ENCODE measurements at regions not wholly inside any gene's neighbourhood (a gene's known extent, or its start where the extent isn't known, plus 50 kb on each side); places are given as distances from the start of the nearest gene placed in this dataset.
"Not testable (repeated sequence)": the region's sequence is repeated elsewhere in the genome, so short reads cannot be mapped to it uniquely, and the experiment has no call there.

DNA sequence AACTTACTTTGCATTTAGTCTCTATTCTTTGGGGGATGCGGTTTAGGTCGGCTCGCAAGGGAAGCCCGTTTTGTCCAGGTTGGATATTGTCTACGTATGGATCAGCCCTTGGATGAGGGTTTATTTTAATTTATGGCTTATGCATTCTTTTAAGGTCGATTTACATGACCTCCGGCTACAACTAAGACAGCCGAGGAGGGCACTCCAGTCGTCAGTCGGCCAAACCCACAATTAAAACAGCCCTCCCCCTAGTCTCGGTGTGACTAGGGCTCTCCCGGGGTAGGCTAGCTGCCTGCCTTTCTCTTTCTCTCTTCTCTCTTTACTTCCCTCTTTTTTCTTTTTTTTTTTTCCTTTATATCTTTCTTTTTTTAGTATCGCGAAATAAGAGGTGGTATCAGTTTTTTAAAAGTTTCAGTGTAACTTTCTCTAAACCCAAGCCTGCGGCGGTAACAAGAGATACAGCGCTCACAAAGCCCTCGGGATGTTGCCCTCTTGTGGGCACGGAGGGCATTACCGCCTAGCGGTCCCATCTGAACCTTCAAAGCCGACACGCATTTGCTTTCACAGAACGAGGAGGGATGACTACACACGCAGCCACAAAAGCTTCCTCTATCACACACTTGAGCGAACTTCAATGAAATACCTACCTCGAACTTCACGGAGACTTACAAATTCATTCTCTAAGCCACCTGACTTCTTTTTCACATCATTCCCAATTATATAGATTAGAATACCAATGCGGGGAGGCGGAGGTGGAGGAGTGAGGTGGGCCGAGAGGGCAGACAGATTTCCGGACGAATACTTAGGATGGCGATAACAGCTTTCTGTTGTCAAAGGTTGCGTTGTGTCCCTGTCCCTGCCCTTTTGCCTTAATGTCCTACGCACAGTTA lies 132.3 kb upstream of the C11orf58 start:
- DNase-seq, result peak; percentile 80 to 84

DNA sequence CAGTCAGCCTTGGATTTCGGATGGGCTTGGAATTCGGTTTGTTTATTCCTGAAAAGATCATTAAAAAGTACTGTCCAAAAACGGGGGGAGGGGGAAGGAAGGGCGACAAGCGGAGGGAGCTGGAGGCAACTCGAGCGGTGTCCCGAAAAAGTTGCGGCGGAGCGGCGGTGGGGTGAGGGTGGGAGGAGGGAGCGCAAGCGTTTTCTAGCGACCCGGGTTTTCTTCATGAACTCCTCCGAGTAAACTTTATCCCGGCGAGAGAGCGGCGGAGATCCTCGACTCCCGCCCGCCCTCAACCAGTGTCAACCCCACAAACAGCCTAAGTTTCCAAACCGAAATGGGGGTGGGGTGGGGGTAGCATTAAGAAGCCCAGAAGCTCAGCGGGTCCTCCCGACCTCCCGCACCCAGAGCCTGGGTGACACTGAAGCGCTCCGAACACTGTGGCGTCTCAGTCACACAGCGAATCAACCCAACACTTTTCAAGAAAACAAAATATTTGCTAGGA lies 133.0 kb upstream of the C11orf58 start:
- peak in 1 of 2 experiments; percentile 35 for DNase-seq

DNA sequence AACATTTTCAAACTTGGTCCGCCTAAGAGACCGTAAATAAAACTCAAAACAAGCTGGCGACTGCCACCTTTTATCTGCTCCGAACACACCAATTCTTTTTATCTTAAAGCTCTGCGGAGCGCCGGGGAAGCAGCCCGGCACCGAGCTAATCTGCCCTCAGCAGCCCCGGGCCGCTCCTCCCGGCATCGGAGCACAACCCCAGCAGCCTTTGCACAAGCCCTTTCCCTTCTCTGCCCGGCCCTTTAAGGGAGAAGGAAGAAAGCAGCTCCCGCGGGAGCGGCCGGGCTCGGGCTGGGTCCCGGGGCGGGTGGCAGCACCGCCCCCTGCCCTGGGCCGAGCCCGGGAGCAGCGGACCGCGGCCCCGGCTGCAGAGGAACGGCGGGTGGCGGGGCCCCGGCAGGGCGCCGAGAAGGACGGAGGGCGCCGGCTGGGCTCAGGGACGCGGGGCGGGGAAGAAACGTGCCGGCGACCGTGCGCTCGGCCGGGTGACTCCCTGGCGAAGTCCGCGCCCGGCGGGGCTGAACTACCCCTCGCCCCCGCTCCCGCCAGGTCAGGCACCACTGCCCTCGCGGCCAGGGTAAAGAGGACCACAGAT lies 133.6 kb upstream of the C11orf58 start:
- DNase-seq, result peak in 1 of 2 experiments; percentile 34

DNA sequence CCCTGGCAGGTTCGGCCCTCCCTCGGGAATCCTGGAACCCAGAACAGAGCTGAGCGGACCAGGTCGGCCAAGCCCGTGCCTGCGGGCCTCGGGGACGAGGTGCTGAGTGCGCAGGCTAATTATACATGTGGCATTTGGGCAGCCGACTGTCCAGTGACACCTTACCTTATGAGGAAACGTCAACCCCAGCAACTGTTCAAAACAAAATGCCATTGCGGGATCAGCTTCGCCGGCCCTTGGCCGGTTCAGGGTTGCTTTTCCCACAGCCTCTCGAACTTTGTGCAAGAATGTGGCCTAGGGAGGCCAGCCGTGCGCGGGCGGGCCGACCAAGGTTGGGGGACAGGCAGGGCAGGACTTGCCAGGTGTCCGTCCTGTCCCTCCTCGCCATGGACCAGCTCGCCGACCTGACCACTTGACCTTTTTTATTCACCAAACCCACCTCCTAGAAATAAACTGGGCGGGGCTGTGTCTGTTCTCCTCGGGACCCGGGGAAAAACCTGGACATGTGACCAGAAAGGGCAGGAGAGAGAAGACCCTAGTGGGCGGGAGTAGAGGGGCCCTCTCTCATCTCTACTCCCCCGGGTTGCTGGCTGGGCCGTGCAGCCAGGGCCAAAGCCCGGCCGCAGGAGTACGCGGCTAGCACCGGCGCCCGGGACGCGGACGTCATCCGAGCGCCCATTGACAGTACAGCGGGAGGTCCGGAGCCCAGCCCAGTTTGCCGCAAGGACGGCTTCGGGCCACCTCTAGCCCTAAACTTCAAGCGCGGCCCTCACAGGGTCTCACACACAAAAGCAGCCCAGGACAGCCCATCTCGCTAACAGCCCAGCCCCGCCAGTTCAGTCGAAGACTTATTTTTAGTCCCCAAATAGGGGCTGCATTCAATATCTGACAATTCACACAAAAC lies 134.3 kb upstream of the C11orf58 start:
- DNase-seq, result peak in 1 of 2 experiments; percentile 34

DNA sequence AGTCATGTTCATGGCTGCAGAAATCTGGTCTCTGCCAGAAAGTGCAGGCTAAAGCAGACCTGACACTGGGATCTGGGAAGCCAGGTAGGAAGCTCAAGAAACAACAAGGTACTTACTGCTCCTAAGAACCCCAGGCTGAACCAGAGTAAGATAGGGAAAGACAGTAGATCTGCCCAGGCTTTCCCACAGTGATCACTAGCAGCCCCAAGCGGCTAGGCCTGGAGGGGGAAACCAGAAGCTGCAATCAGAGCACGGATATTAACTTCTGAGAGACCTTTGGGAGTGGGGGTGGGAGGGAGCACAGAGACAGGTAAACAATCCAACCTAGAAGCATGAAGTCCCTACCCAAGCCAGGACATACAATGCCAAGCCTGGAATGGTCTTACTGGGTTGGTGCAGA lies 135.2 kb upstream of the C11orf58 start:
- no peak for DNase-seq

DNA sequence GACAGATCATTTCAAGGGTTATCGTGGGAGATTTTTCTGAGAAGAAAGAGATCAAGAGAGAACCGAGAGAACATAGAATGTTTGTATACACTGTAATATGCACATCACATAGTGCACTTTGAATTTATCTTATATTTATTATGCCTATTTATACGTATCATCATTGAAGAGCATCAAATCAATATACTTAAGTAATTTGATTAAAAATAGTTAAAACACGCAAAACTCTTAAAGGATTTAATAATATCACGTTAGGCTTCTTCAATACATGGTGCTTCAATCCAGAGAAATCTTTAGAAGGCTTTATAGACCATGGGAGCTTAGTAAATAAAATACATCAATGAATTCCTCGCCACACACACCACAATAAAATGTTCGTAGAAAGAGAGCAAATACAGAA lies 139.5 kb upstream of the C11orf58 start:
- DNase-seq, result no peak

DNA sequence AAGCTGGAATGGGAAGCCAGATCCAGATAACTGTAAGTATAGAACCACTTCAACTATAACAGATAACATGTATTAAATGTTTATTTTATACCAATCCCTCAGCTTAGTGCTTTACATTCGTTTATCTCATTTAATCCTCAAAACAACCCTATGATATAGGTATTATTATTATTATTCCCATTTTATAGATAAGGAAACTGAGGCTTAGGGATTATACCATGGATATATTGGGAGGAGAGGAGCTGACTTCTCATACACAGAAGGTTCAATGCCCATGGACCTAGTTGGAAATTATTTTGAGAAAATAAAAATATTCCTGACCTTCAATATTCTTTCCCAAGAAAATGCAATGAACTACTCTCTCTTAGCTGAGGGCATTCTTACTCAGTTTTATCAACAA lies 140.4 kb upstream of the C11orf58 start:
- no peak for DNase-seq

DNA sequence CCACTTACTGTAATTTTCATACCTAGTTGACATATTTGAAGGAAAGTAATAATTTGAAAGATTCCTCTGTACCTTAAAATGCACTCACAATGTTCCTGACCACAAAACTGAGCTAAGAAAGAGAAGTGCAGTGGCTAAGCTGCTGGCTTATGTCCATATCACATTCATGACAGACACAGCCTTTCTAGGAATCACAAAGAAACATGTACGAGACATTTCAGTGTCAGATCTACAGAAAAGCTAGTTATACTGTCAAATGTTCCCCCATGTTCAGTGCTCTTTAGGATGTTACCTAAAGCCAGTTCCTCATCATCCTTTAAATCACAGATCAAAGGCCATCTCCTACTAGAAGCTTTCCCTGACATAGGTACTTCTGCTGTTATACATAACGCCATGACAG lies 142.2 kb upstream of the C11orf58 start:
- no peak for DNase-seq

DNA sequence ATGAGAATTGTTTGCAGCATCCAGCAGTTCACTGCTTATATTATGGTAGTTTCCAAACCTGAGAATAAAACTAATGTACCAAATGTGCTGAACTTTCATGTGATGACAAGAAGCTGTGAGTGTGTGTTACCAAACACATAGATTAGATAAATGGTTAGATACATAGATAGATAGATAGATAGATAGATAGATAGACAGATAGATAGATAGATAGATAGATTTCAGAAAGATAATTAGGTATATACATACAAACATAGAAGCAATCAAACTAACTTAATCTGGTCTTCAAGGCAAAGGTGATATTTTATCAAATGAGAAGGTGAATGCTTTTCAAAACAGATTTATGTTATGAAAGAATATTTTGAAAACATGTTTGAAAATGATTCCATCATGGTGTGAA lies 147.3 kb upstream of the C11orf58 start:
- no peak for DNase-seq

DNA sequence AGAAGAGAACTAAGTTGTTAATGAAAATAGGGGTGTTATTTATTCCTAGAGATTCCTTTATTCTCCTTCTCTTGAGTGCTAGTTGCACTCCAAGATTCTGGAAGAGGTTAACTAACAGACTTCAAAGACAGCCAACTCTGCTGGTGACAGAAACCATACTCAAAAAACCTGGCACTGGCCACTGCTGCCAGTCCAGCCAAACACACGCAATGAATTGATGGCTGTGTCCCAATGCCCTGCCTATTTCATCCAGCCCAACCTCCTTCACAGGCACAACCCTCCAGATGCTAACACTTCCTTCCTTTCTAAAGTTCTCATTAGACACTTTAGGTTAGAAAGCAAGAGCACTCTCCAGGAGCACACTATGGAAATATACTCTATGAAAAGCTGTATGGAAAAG lies 150.8 kb upstream of the C11orf58 start:
- DNase-seq, result no peak

DNA sequence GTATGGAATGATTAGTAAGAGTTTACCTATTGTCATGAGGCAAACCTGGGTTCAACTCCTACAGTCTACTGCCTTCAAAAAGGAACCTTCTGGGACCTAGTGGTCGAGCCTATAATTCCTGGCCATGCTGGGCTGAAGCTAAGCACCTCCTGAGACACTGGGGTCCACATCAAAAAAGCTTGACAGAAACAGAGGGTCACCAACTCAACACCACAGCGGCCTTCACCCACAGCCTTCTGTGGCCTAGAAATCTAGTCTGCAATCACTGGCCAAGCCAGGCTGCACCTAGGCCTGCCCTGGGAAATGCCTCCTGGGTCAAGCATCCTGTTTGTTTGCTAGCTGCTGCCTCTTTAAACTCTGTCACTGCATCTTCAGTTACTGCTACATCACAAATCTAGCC lies 153.9 kb upstream of the C11orf58 start:
- no peak for DNase-seq

DNA sequence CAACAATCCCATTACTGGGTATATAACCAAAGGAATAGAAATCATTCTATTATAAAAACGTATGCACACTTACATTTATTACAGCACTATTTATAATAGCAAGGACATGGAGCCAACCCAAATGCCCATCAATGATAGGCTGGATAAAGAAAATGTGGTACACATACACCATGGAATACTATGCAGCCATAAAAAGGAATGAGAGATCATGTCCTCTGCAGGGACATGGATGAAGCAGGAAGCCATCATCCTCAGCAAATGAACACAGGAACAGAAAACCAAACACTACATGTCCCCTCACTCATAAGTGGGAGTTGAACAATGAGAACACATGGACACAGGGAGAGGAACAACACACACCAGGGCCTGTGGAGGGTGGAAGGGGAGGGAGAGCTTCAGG lies 157.4 kb upstream of the C11orf58 start:
- DNase-seq, result not testable (repeated sequence)

DNA sequence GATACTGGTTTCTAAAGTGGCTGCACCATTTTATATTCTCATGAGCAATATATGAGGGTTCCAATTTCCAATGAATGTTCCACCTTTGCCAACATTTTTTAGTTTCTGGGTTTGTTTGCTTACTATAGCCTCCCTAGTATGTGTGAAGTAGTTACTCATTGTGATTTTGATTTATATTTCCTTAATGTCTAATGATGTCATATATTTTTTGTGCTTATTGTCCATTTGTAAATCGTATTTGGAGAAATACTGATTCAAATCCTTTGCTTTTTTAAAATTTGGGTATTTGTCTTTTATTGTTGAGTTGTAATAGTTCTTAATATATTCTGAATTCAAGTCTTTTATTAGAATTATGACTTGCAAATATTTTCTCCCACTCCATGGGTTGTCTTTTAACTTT lies 161.0 kb upstream of the C11orf58 start:
- DNase-seq, result no peak

DNA sequence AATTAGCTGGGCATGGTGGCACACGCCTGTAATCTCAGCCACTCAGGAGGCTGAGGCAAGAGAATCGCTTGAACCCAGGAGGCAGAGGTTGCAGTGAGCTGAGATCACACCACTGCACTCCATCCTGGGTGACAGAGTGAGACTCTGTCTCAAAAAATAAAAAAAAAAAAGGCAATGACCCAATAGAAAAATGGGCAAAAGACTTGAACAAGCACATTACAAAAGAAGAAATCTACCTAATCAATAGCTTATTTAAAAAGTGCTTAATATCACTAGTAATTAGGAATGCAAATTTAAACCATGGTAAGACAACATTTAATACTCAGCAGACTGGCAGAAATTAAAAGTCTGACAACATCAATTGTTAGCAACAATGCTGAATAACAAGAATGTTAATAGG lies 163.6 kb upstream of the C11orf58 start:
- DNase-seq, result not testable (repeated sequence)

DNA sequence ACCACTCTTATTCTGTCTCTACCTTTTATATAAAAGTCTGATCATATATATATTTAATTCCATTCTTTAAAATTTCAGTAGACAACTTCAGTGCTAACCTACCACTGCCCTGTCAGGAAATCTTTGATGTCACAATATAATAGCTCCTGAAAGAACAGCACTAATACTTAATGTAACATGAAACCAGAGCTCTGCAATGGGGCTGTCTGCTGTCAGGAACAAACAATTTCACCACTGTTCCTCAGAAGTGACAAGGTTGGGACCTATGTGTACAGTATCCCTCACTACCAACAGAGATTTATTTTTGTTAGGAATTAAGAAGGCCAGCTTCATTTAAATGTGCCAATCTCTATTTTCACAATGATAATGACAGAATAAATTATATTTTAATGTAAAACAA lies 165.5 kb upstream of the C11orf58 start:
- peak in 1 of 2 experiments; percentile 27 for DNase-seq

DNA sequence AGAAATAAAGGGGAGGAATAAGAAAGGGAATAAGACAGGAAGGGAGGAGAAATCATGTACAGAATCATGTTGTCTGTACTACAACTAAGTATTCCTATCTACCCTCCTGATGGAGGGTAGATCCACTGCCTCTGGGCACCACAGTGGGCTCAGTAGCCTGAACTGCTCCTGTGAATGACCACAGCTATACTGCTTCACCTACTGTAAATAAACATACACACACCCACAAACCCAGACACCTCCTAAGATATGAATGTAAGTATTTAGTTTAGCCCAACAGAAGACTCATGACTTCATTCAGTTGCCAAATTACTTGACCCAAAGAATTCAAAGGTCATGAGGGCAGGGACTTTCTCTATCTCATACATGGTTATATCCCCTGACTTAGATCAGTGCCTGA lies 177.3 kb upstream of the C11orf58 start:
- DNase-seq, result no peak

DNA sequence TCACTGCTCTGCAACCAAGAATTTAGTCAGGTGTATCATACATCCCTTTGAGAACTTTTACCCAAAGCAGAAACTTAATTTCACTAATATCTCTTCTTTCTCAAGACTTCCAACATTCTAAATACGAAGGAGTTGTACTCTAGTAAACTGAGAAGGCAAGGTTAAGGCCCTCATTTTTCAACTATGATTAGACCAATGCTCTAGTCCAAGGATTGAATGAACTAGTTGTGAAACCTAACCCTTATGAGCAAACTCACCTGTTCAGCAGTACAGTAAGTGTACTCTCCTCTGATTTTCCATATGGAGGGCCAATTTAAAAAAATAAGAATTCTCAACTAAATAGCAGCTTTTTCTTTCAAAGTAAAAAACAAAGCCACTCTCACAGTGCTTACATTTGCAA lies 180.0 kb upstream of the C11orf58 start:
- DNase-seq, result no peak

DNA sequence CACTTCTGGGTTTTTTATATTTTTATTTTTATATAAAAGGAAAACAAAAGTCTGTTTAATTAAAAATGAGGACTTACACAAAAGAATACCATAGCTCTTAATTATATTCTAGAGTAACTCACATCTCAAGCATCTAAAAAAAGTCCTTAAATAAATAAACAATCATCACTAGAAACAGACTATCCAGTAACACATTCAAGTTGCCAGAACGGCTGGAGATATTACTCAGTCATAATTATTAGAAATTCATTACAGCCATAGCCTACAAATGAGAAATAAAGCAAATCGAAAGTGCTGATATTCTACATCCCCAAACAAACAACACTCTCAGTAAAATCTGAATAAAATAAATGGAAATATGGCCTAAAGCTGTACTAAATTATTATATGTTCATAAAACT lies 182.5 kb upstream of the C11orf58 start:
- DNase-seq, result no peak

DNA sequence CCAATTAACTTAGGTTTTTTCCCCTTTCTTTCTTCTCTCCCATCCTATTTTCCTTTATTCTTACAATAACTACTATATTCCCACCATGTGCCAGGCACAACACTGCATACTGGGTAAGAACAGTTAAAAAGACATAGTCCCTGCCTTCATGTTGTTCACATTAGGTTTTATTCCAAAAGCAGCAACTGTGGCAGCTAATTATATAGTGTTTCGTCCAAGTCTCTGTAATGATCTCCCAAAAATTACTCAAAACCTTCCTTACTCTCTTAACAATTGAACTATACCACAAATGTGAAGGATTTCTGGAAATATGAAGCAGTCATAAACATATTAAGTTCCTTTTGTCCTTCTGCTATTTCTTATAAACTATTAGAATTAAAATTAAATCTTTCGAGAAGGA lies 184.1 kb upstream of the C11orf58 start:
- DNase-seq, result no peak

DNA sequence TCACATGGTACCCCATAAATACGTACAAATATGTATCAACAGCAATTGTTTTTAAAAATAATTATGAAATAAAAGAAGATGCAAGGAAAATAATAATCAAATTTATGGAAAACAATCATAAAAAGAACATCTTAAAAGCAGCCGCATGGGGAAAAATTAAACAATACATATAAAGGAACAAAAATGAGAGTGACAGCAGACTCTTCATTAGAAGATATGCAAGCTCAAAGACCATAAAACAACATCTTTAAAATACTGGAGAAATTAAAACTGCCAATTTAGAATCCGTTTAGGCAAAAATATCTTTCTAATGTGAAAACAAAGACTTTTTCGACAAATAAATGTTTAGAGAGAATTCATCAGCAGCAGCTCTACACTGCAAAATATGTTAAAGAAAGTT lies 190.6 kb upstream of the C11orf58 start:
- DNase-seq, result no peak

DNA sequence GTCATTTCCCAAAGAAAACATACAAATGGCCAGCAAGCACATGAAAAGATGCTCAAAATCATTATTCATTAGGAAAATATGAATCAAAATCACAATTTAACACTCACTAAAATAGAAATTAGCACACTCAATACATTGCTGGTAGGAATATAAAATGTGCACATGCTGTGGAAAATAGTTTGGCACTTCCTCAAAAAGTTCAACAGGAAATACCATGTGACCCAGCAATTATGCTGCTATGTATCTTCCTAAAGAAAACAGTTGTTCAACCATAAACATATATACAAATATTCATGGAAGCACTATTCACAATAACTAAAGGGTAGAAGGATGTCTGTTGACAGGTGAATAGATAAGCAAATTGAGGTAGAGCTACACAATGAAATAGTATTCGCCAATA lies 187.3 kb upstream of the SOX6 start:
- DNase-seq, result no peak

DNA sequence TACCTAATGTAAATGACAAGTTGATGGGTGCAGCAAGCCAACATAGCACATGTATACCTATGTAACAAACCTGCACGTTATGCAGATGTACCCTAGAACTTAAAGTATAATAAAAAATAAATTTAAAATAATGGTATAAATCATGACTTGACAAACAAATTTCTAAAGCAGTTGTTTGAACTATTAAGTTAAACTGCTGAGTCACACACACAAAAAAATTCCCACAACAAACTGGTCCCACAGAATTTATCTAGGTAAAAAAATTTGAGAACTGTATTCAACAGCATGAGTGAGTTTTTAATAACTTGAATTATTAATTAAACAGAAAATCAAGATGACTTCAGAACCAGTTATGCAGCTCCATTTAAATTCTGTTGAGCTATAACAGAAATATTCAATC lies 186.0 kb upstream of the SOX6 start:
- no peak for DNase-seq

DNA sequence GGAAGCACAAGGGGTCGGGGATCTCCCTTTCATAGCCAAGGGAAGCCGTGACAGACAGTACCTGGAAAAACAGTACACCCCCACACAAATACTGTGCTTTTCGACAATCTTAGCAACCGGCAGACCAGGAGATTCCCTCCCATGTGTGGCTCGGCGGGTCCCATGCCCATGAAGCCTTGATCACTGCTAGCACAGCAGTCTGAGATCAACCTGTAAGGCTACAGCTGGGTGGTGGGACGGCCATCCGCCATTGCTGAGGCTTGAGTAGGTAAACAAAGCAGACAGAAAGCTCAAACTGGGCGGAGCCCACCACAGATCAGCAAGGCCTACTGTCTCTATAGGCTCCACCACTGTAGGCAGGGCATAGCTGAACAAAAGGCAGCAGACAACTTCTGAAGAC lies 180.2 kb upstream of the SOX6 start:
- DNase-seq, result no peak
